GM12878 (cell line): ENCODE measurements at regions not wholly inside any gene's neighbourhood (a gene's known extent, or its start where the extent isn't known, plus 50 kb on each side); places are given as distances from the start of the nearest gene placed in this dataset.

Experiments
- ATAC-seq: fragments of 200-7000 bp; cut with Tn5 transposase; 3 replicates; pipeline ENCODE4 v1.9.1; 2020; ENCODE audit warnings: mild to moderate bottlenecking, moderate library complexity
- BruUV-seq: library from RNA; stranded (reverse); fragments of 400-500 nt; replicated peaks from 2 replicates; lab custom pipeline; 2021; lab: Mats Ljungman, UMichigan
- CTCF ChIA-PET: fragments of 300-600 bp; sonication (Branson Sonifier 250); formaldehyde crosslinking; extraction: SDS; loops from one replicate; lab custom pipeline; 2021; ENCODE audit warnings: inconsistent platforms; lab: Yijun Ruan, JAX
- POLR2A ChIA-PET: fragments of 350-600 bp; formaldehyde crosslinking; extraction: SDS; loops from one replicate; lab custom pipeline; 2021; ENCODE audit warnings: inconsistent platforms; lab: Charles Lee
- RAD21 ChIA-PET: fragments of 300-600 bp; sonication (Branson Sonifier 250); formaldehyde crosslinking; loops from one replicate; lab custom pipeline; 2023; ENCODE audit warnings: antibody characterized with exemption; ENCODE audit not compliant: unreplicated experiment; lab: Charles Lee
- SMC1A ChIA-PET: fragments of 300-600 bp; sonication (Branson Sonifier 250); formaldehyde crosslinking; loops from one replicate; lab custom pipeline; 2023; ENCODE audit not compliant: unreplicated experiment, uncharacterized antibody; lab: Charles Lee
- DNase-seq: peaks from one replicate; pipeline ENCODE4 v3.0.0-alpha.2; 2011; ENCODE audit warnings: low read depth, low spot score
- FAIRE-seq: peaks from 3 replicates; lab custom pipeline; 2011; peaks lifted over from hg19 to GRCh38; lab: Jason Lieb, UNC
- H2AFZ ChIP-seq: 2 replicates; pipeline ENCODE4 v1.6.0; 2011; ENCODE audit warnings: low read depth, low read length, control low read depth; ENCODE audit not compliant: control insufficient read depth
- H3K27ac ChIP-seq: 2 replicates; pipeline ENCODE4 v1.5.1; 2011; ENCODE audit warnings: control low read depth; ENCODE audit not compliant: control insufficient read depth, insufficient read depth
- H3K27me3 ChIP-seq, 2 experiments: replicated peaks in 1 of 2; 2 replicates each; pipeline versions ENCODE4 v1.6.0 to v1.6.1; 2011; ENCODE audit warnings: low read length in 1 of 2; ENCODE audit not compliant: control insufficient read depth in 2 of 2, insufficient read depth in 2 of 2
- H3K36me3 ChIP-seq, 2 experiments: 2 replicates each; pipeline ENCODE4 v1.5.1; 2011; ENCODE audit warnings: low read length in 1 of 2; ENCODE audit not compliant: control insufficient read depth in 2 of 2, insufficient read depth in 2 of 2
- H3K4me1 ChIP-seq: 2 replicates; pipeline ENCODE4 v1.6.1; 2011; ENCODE audit warnings: mild to moderate bottlenecking, low read length, moderate library complexity, mixed read lengths; ENCODE audit not compliant: control insufficient read depth, insufficient read depth
- H3K4me2 ChIP-seq: 2 replicates; pipeline ENCODE4 v1.6.0; 2011; ENCODE audit warnings: control low read depth; ENCODE audit not compliant: control insufficient read depth, insufficient read depth
- H3K4me3 ChIP-seq: fragments of 200-600 bp; sonication (generic); 2 replicates; pipeline ENCODE4 v1.5.1; 2016
- H3K79me2 ChIP-seq: 2 replicates; pipeline ENCODE4 v1.6.0; 2011; ENCODE audit warnings: low read length; ENCODE audit not compliant: control insufficient read depth, insufficient read depth
- H3K9ac ChIP-seq: 2 replicates; pipeline ENCODE4 v1.8.0; 2011; ENCODE audit warnings: low read length, control low read depth, mixed read lengths; ENCODE audit not compliant: control insufficient read depth, insufficient read depth
- H3K9me3 ChIP-seq: replicated peaks from 3 replicates; pipeline ENCODE4 v1.5.1; 2011; ENCODE audit warnings: mild to moderate bottlenecking, low read length; ENCODE audit not compliant: control insufficient read depth, insufficient read depth
- H4K20me1 ChIP-seq: 2 replicates; pipeline ENCODE4 v1.6.0; 2011; ENCODE audit not compliant: control insufficient read depth, insufficient read depth
- DPF2 ChIP-seq: fragments of 450-650 bp; IDR thresholded peaks from 2 replicates; pipeline ENCODE4 v1.6.1; 2017; ENCODE audit warnings: mild to moderate bottlenecking
- ETV6 ChIP-seq, 2 experiments: fragments of 450-650 bp in 1 of 2; IDR thresholded peaks in 1 of 2; conservative IDR thresholded peaks in 1 of 2; 2 replicates each; pipeline ENCODE4 v1.6.1; 2014; ENCODE audit warnings: antibody characterized with exemption in 1 of 2, borderline replicate concordance in 1 of 2, low read depth in 1 of 2, mild to moderate bottlenecking in 1 of 2, moderate library complexity in 1 of 2
- GATAD2B ChIP-seq: fragments of 450-650 bp; conservative IDR thresholded peaks from 2 replicates; pipeline ENCODE4 v1.6.1; 2017; ENCODE audit warnings: low read depth, mild to moderate bottlenecking, moderate library complexity
- HDGF ChIP-seq: fragments of 450-650 bp; IDR thresholded peaks from 2 replicates; pipeline ENCODE4 v1.6.1; 2016; ENCODE audit warnings: antibody characterized with exemption
- KAT2A ChIP-seq: conservative IDR thresholded peaks from 2 replicates; pipeline ENCODE4 v1.6.1; 2011; ENCODE audit warnings: low read depth, low read length; ENCODE audit not compliant: control insufficient read depth
- LARP7 ChIP-seq: fragments of 450-650 bp; IDR thresholded peaks from 2 replicates; pipeline ENCODE4 v1.6.1; 2017; ENCODE audit warnings: mild to moderate bottlenecking
- MEF2A ChIP-seq: IDR thresholded peaks from 2 replicates; pipeline ENCODE4 v1.6.1; 2011; ENCODE audit warnings: low read depth, mild to moderate bottlenecking, low read length, moderate library complexity; ENCODE audit not compliant: insufficient read depth
- MEF2B ChIP-seq: fragments of 450-650 bp; IDR thresholded peaks from 2 replicates; pipeline ENCODE4 v1.6.1; 2018; ENCODE audit warnings: mild to moderate bottlenecking, moderate library complexity; ENCODE audit not compliant: partially characterized antibody, poor library complexity, severe bottlenecking
- MTA2 ChIP-seq: fragments of 450-650 bp; IDR thresholded peaks from 2 replicates; pipeline ENCODE4 v1.6.1; 2016; ENCODE audit warnings: low read depth, mild to moderate bottlenecking, moderate library complexity
- MYC ChIP-seq: IDR thresholded peaks from 2 replicates; pipeline ENCODE4 v1.6.1; 2011; ENCODE audit warnings: mild to moderate bottlenecking, low read length, moderate library complexity, inconsistent platforms; ENCODE audit not compliant: insufficient read depth, insufficient replicate concordance, insufficient read length, severe bottlenecking
- NFYA ChIP-seq: IDR thresholded peaks from 2 replicates; pipeline ENCODE4 v1.6.1; 2011; ENCODE audit warnings: low read depth, mild to moderate bottlenecking, low read length, improper control_type of control experiment, borderline replicate concordance
- NFYB ChIP-seq: IDR thresholded peaks from 2 replicates; pipeline ENCODE4 v1.6.1; 2011; ENCODE audit warnings: low read depth, mild to moderate bottlenecking, low read length, improper control_type of control experiment, moderate library complexity; ENCODE audit not compliant: insufficient read depth
- POLR2AphosphoS5 ChIP-seq: IDR thresholded peaks from 2 replicates; pipeline ENCODE4 v1.6.1; 2011; ENCODE audit warnings: mild to moderate bottlenecking, low read length, inconsistent platforms
- SREBF1 ChIP-seq: IDR thresholded peaks from 2 replicates; pipeline ENCODE4 v1.6.1; 2012; ENCODE audit warnings: mild to moderate bottlenecking, low read length
- SUZ12 ChIP-seq: fragments of 200-600 bp; sonication (generic); IDR thresholded peaks from one replicate; pipeline ENCODE4 v1.6.1; 2018; ENCODE audit warnings: antibody characterized with exemption, mild to moderate bottlenecking; ENCODE audit not compliant: unreplicated experiment
- TAF1 ChIP-seq: IDR thresholded peaks from 2 replicates; pipeline ENCODE4 v1.6.1; 2011; ENCODE audit warnings: mild to moderate bottlenecking, low read depth, low read length, borderline replicate concordance
- YY1 ChIP-seq: IDR thresholded peaks from 2 replicates; pipeline ENCODE4 v1.6.1; 2011; ENCODE audit warnings: low read depth, mild to moderate bottlenecking, low read length
- in situ Hi-C: fragments of 300-500 bp; cut with MboI; formaldehyde crosslinking; loops from 9 replicates; pipeline ENCODE4 v1.14.3; 2018; ENCODE audit warnings: mixed read lengths
- intact Hi-C: fragments of 100-400 bp; cut with micrococcal nuclease; formaldehyde crosslinking; loops from one replicate; pipeline ENCODE4 v1.14.2; 2022; ENCODE audit not compliant: unreplicated experiment
- TF ChIP-seq, protein P1 (sequence below): fragments of 450-650 bp; IDR thresholded peaks from 2 replicates; pipeline ENCODE4 v1.6.1; 2014; ENCODE audit warnings: mild to moderate bottlenecking
- TF ChIP-seq, protein P2 (sequence below): fragments of 150-350 bp; IDR thresholded peaks from 2 replicates; pipeline ENCODE4 v1.6.1; 2014; ENCODE audit warnings: mild to moderate bottlenecking, low read depth, low read length
- TF ChIP-seq, protein P3 (sequence below): fragments of 450-650 bp; IDR thresholded peaks from 2 replicates; pipeline ENCODE4 v1.6.1; 2018; ENCODE audit warnings: mild to moderate bottlenecking, low read depth, moderate library complexity; ENCODE audit not compliant: partially characterized antibody

DNA sequence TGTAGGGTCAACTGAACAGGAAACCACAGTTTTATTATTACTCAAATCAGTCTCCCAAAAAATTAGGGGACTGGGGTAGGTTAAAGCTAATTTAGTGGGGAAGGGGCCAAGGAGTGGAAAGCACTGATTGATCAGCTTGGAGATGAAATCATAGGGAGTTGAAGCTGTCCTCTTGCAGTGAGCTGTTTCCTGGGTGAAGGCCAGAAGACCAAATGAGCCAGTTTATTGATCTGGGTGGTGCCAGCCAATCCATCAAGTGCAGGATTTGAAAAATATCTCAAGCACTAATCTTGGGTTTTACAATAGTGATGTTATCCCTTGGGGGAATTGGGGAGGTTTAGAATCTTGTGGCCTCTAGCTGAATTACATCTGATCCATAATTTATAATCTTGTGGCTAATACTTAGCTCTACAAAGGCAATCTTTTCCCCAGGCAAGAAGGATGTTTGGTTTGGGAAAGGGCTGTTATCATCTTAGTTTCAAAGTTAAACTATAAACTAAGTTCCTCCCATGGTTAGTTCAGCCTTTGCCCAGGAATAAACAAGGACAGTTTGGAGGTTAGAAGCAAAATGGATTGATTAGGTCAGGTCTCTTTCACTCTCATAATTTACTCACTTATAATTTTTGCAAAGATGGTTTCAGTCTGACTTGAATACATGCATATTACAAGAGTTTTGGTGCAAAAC lies 773.5 kb downstream of the XPNPEP1 start:
- ATAC-seq (no peak), FAIRE-seq (no peak), DNase-seq (no peak)
- Histone ChIP-seq H3K4me1 (no peaks in the 10 kb centered on the region), H3K9ac (no peak overlapping the region), H3K9me3 (no peaks in the 10 kb centered on the region), H3K4me3 (no peak overlapping the region), H3K27me3 (no peaks in the 10 kb centered on the region), H3K36me3 (no peaks in the 10 kb centered on the region), H2AFZ (no peak overlapping the region), H3K79me2 (no peaks in the 10 kb centered on the region), H3K4me2 (no peak overlapping the region), H3K27ac (no peak overlapping the region), H4K20me1 (no peaks in the 10 kb centered on the region)
- intact Hi-C loops (no loop called here), in situ Hi-C loops (no loop called here)
- POLR2A ChIA-PET: no interaction called here
- RAD21 ChIA-PET: no interaction called here
- SMC1A ChIA-PET: interaction anchor here (0.6 kb wide), 1 partner anchor 87 kb away, joined by 3 read pairs; no protein-coding TSS in a partner anchor
- TF ChIP-seq NFYA: no peak
- no peak for TF ChIP-seq YY1
- TF ChIP-seq POLR2AphosphoS5: no peak
- TF ChIP-seq SREBF1: no peak
- TF ChIP-seq MEF2A: no peak
- no peak for TF ChIP-seq SUZ12
- TF ChIP-seq MTA2: no peak
- TF ChIP-seq, protein P1, sequence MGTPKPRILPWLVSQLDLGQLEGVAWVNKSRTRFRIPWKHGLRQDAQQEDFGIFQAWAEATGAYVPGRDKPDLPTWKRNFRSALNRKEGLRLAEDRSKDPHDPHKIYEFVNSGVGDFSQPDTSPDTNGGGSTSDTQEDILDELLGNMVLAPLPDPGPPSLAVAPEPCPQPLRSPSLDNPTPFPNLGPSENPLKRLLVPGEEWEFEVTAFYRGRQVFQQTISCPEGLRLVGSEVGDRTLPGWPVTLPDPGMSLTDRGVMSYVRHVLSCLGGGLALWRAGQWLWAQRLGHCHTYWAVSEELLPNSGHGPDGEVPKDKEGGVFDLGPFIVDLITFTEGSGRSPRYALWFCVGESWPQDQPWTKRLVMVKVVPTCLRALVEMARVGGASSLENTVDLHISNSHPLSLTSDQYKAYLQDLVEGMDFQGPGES: no peak
- TF ChIP-seq TAF1: no peak
- no peak for TF ChIP-seq MYC
- no peak for TF ChIP-seq NFYB
- TF ChIP-seq, protein P2, sequence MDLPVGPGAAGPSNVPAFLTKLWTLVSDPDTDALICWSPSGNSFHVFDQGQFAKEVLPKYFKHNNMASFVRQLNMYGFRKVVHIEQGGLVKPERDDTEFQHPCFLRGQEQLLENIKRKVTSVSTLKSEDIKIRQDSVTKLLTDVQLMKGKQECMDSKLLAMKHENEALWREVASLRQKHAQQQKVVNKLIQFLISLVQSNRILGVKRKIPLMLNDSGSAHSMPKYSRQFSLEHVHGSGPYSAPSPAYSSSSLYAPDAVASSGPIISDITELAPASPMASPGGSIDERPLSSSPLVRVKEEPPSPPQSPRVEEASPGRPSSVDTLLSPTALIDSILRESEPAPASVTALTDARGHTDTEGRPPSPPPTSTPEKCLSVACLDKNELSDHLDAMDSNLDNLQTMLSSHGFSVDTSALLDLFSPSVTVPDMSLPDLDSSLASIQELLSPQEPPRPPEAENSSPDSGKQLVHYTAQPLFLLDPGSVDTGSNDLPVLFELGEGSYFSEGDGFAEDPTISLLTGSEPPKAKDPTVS: no peak
- no peak for TF ChIP-seq KAT2A
- TF ChIP-seq ETV6 (conservative IDR thresholded peaks at IDR 0.05 in 1 of 2, IDR thresholded peaks at IDR 0.05 in 1 of 2; ENCODE audit: borderline replicate concordance in 1 of 2, low read depth in 1 of 2): no peak
- no peak for TF ChIP-seq GATAD2B
- TF ChIP-seq, protein P3, sequence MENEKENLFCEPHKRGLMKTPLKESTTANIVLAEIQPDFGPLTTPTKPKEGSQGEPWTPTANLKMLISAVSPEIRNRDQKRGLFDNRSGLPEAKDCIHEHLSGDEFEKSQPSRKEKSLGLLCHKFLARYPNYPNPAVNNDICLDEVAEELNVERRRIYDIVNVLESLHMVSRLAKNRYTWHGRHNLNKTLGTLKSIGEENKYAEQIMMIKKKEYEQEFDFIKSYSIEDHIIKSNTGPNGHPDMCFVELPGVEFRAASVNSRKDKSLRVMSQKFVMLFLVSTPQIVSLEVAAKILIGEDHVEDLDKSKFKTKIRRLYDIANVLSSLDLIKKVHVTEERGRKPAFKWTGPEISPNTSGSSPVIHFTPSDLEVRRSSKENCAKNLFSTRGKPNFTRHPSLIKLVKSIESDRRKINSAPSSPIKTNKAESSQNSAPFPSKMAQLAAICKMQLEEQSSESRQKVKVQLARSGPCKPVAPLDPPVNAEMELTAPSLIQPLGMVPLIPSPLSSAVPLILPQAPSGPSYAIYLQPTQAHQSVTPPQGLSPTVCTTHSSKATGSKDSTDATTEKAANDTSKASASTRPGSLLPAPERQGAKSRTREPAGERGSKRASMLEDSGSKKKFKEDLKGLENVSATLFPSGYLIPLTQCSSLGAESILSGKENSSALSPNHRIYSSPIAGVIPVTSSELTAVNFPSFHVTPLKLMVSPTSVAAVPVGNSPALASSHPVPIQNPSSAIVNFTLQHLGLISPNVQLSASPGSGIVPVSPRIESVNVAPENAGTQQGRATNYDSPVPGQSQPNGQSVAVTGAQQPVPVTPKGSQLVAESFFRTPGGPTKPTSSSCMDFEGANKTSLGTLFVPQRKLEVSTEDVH: no peak
- TF ChIP-seq HDGF: no peak
- TF ChIP-seq DPF2: no peak
- TF ChIP-seq LARP7: no peak
- TF ChIP-seq MEF2B: no peak
- CTCF ChIA-PET: interaction anchor here (1.6 kb wide), 1 partner anchor 11 kb away, joined by 5 read pairs; no protein-coding TSS in a partner anchor
- no TSS peak for BruUV-seq
